OCI-LY7 (cell line): ENCODE measurements at regions not wholly inside any gene's neighbourhood (a gene's known extent, or its start where the extent isn't known, plus 50 kb on each side); places are given as distances from the start of the nearest gene placed in this dataset.
A peak's percentile ranks its signal among the peaks of the same experiment; 100 is the strongest.

Source experiments
- BruUV-seq: library from RNA; stranded (reverse); fragments of 400-500 nt; replicated peaks from 2 replicates; lab custom pipeline; 2021; lab: Mats Ljungman, UMichigan
- CTCF ChIA-PET: fragments of 300-600 bp; sonication (Branson Sonifier 250); formaldehyde crosslinking; loops from one replicate; lab custom pipeline; 2022; ENCODE audit warnings: antibody characterized with exemption; ENCODE audit not compliant: unreplicated experiment; lab: Charles Lee
- POLR2A ChIA-PET: fragments of 300-600 bp; sonication (Branson Sonifier 250); formaldehyde crosslinking; loops from one replicate; lab custom pipeline; 2022; ENCODE audit warnings: antibody characterized with exemption; lab: Charles Lee
- DNase-seq: peaks from one replicate; pipeline ENCODE4 v3.0.0-alpha.2; 2015; ENCODE audit warnings: low spot score
- H2AFZ ChIP-seq: fragments of 200-600 bp; sonication (generic), shearing (Covaris generic); 2 replicates; pipeline ENCODE4 v1.6.1; 2014; ENCODE audit warnings: mild to moderate bottlenecking, antibody characterized with exemption, low read length, moderate library complexity
- H3K27ac ChIP-seq: fragments of 200-600 bp; sonication (generic); 2 replicates; pipeline ENCODE4 v1.5.1; 2014; ENCODE audit warnings: mixed run types, low read depth, mild to moderate bottlenecking, moderate library complexity, low read length, inconsistent platforms; ENCODE audit not compliant: poor library complexity, severe bottlenecking
- H3K36me3 ChIP-seq: fragments of 200-600 bp; sonication (generic); 2 replicates; pipeline ENCODE4 v1.6.1; 2014; ENCODE audit warnings: mild to moderate bottlenecking, antibody characterized with exemption, low read length, moderate library complexity, mixed read lengths; ENCODE audit not compliant: insufficient read depth
- H3K4me1 ChIP-seq: fragments of 200-600 bp; sonication (generic); 2 replicates; pipeline ENCODE4 v1.5.1; 2014; ENCODE audit warnings: mild to moderate bottlenecking, low read length; ENCODE audit not compliant: insufficient read depth, poor library complexity, severe bottlenecking
- H3K4me2 ChIP-seq: fragments of 200-600 bp; sonication (generic); 2 replicates; pipeline ENCODE4 v1.6.1; 2014; ENCODE audit warnings: mild to moderate bottlenecking, low read length
- H3K4me3 ChIP-seq: fragments of 200-600 bp; sonication (generic); 2 replicates; pipeline ENCODE4 v1.5.1; 2014; ENCODE audit warnings: mild to moderate bottlenecking, low read depth, low read length; ENCODE audit not compliant: poor library complexity, severe bottlenecking
- H3K79me2 ChIP-seq: fragments of 200-600 bp; sonication (generic); 2 replicates; pipeline ENCODE4 v1.6.1; 2016; ENCODE audit warnings: low read depth, mild to moderate bottlenecking, low read length, moderate library complexity, mixed read lengths; ENCODE audit not compliant: insufficient read depth
- H3K9me2 ChIP-seq: fragments of 200-600 bp; sonication (generic); 2 replicates; pipeline ENCODE4 v1.6.1; 2016; ENCODE audit warnings: mild to moderate bottlenecking, low read length, mixed read lengths; ENCODE audit not compliant: insufficient read depth
- H3K9me3 ChIP-seq: fragments of 200-600 bp; sonication (generic); 2 replicates; pipeline ENCODE4 v1.6.1; 2014; ENCODE audit warnings: mild to moderate bottlenecking, mixed run types, low read length, mixed read lengths
- H4K20me1 ChIP-seq: fragments of 200-600 bp; sonication (generic); 2 replicates; pipeline ENCODE4 v1.6.1; 2014; ENCODE audit warnings: mild to moderate bottlenecking, antibody characterized with exemption, low read length, moderate library complexity, mixed read lengths; ENCODE audit not compliant: insufficient read depth
- CTCF ChIP-seq: fragments of 200-600 bp; sonication (generic); conservative IDR thresholded peaks from 2 replicates; pipeline ENCODE4 v1.5.1; 2014; ENCODE audit warnings: mild to moderate bottlenecking, antibody characterized with exemption, low read length, moderate library complexity, mixed read lengths
- EZH2phosphoT487 ChIP-seq: fragments of 200-600 bp; sonication (generic); IDR thresholded peaks from 2 replicates; pipeline ENCODE4 v1.6.1; 2018; ENCODE audit warnings: low read depth, borderline replicate concordance, mild to moderate bottlenecking, mixed run types, antibody characterized with exemption, low read length, moderate library complexity, mixed read lengths
- intact Hi-C: fragments of 100-400 bp; cut with micrococcal nuclease; formaldehyde crosslinking; loops from one replicate; pipeline ENCODE4 v1.10.0; 2022; ENCODE audit not compliant: unreplicated experiment

GRCh38 chr19:28530406-28531035 is 682.4 kb downstream of the UQCRFS1 start:
- peak; percentile 36 for TF ChIP-seq CTCF
- no peak for TF ChIP-seq EZH2phosphoT487
- POLR2A ChIA-PET: no interaction called here

GRCh38 chr19:28526038-28526437 is 686.9 kb downstream of the UQCRFS1 start:
- Histone ChIP-seq H3K79me2 (no peaks in the 10 kb centered on the region), H3K9me2 (no peaks in the 10 kb centered on the region), H3K36me3 (no peaks in the 10 kb centered on the region; the same call in 1 of the 2 replicates), H4K20me1 (no peaks in the 10 kb centered on the region), H3K27ac (no peak overlapping the region), H3K4me1 (no peaks in the 10 kb centered on the region), H3K4me3 (no peak overlapping the region), H2AFZ (no peak overlapping the region), H3K9me3 (peaks cover 6% of the 10 kb centered on the region), H3K4me2 (no peak overlapping the region)
- TF ChIP-seq EZH2phosphoT487: no peak
- no peak for TF ChIP-seq CTCF
- POLR2A ChIA-PET: no interaction called here
- DNase-seq: no peak
- no TSS peak for BruUV-seq
- CTCF ChIA-PET: no interaction called here
- intact Hi-C loops: no loop called here

More at GRCh38 chr19:28530406-28531035, 682.4 kb downstream of the UQCRFS1 start:
- Histone ChIP-seq H3K36me3 (no peaks in the 10 kb centered on the region; the same call in 1 of the 2 replicates), H3K4me2 (no peak overlapping the region), H3K79me2 (no peaks in the 10 kb centered on the region), H3K9me2 (no peaks in the 10 kb centered on the region), H3K9me3 (peaks cover 6% of the 10 kb centered on the region), H4K20me1 (no peaks in the 10 kb centered on the region), H3K4me1 (peaks cover 10% of the 10 kb centered on the region), H2AFZ (no peak overlapping the region), H3K4me3 (no peak overlapping the region), H3K27ac (no peak overlapping the region)
- no TSS peak for BruUV-seq
- CTCF ChIA-PET: interaction anchor here (0.5 kb wide), 1 partner anchor 13 kb away, joined by 3 read pairs; no protein-coding TSS in a partner anchor
- intact Hi-C loops: no loop called here
- no peak for DNase-seq

- ChIA-PET CTCF (no interaction called here), POLR2A (interaction anchor here (1.0 kb wide), 1 partner anchor 19 kb away, joined by 3 read pairs; no protein-coding TSS in a partner anchor)
- Histone ChIP-seq H3K27ac (no peak overlapping the region), H3K36me3 (no peaks in the 10 kb centered on the region; the same call in 1 of the 2 replicates), H4K20me1 (no peaks in the 10 kb centered on the region), H3K9me2 (no peaks in the 10 kb centered on the region), H3K4me3 (no peak overlapping the region), H3K4me2 (no peak overlapping the region), H3K79me2 (no peaks in the 10 kb centered on the region), H2AFZ (no peak overlapping the region), H3K9me3 (peaks cover 6% of the 10 kb centered on the region), H3K4me1 (no peaks in the 10 kb centered on the region)
- intact Hi-C loops: no loop called here
- DNase-seq: no peak
- TF ChIP-seq CTCF (no peak), EZH2phosphoT487 (no peak)
- BruUV-seq: no TSS peak
Measured at GRCh38 chr19:28523619-28524018, 689.3 kb downstream of the UQCRFS1 start.
